ENCODE measurements at regions not wholly inside any gene's neighbourhood (a gene's known extent, or its start where the extent isn't known, plus 50 kb on each side); places are given as distances from the start of the nearest gene placed in this dataset.

DNA sequence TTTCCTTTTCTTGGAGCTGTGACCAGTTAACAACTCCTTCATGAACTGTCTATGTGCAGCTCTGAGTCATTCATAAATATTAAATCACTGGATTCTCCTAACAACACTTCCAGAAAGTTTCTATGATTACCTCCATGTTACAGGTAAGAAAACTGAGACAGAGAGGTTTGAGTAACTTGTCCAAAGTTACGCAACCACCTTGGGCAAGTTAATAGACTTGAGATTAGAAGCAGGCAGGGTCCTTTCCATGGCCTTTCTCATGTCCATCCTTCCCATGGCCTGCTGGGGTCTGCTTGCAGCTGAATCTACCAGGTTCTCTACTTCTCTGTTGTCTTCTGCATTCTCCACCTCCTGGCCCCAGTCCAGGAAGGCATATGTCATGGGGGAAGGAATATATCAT is 648.8 kb upstream of the MKI67 start:
- WGBS, 4 donors, result 88 to 98% (median 92%) methylated on average over 1 of the region's 1 CpG
- H3K27ac ChIP-seq, result no peak overlapping the region
- H3K4me3 ChIP-seq, result no peak overlapping the region
- no peaks in the 10 kb centered on the region for H3K36me3 ChIP-seq
- H3K9me3 ChIP-seq, result peaks cover 0 to 10% (median 0%) of the 10 kb centered on the region in 12 donors
- no peak for TF ChIP-seq POLR2A (IDR thresholded peaks at IDR 0.05)
- TF ChIP-seq, protein P1, sequence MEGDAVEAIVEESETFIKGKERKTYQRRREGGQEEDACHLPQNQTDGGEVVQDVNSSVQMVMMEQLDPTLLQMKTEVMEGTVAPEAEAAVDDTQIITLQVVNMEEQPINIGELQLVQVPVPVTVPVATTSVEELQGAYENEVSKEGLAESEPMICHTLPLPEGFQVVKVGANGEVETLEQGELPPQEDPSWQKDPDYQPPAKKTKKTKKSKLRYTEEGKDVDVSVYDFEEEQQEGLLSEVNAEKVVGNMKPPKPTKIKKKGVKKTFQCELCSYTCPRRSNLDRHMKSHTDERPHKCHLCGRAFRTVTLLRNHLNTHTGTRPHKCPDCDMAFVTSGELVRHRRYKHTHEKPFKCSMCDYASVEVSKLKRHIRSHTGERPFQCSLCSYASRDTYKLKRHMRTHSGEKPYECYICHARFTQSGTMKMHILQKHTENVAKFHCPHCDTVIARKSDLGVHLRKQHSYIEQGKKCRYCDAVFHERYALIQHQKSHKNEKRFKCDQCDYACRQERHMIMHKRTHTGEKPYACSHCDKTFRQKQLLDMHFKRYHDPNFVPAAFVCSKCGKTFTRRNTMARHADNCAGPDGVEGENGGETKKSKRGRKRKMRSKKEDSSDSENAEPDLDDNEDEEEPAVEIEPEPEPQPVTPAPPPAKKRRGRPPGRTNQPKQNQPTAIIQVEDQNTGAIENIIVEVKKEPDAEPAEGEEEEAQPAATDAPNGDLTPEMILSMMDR (IDR thresholded peaks at IDR 0.05), result no peak
- ATAC-seq, result no peak
- peaks cover 0 to 7% (median 0%) of the 10 kb centered on the region in 9 donors for H3K27me3 ChIP-seq
- intact Hi-C loops (cut with DNase I), result no loop called here
- no peaks in the 10 kb centered on the region for H3K4me1 ChIP-seq
- no peak for DNase-seq

DNA sequence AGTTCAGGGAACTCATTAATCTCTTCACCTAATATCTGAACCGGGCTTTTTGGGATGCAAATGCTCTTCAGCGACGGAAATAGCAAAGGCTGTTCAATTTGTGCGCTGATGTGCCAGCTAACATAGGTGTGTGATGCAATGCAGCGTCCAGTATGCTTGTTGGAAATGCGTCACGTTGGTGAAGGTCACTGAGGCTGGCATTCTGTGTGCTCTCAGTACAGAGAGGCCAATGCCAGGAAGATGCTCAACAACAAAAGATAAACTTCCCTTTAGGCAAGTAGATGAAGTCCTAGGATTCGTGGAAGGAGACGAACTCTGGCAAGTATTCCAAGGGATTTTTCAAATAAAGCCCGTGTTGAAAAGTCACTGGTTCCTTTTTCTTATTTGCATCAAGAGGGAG is 649.5 kb upstream of the MKI67 start:
- 88 to 89% (median 88%) methylated on average over 10 of the region's 10 CpGs for WGBS, 4 donors
- intact Hi-C loops (cut with DNase I), result no loop called here
- H3K27me3 ChIP-seq, result peaks cover 0 to 7% (median 0%) of the 10 kb centered on the region in 9 donors
- ATAC-seq (peak in 1 of 4 donors; percentile 85), DNase-seq (no peak)
- no peak overlapping the region for H3K4me3 ChIP-seq
- no peak for TF ChIP-seq POLR2A (IDR thresholded peaks at IDR 0.05)
- TF ChIP-seq, protein P1 (IDR thresholded peaks at IDR 0.05), result no peak
- H3K27ac ChIP-seq, result no peak overlapping the region
- H3K9me3 ChIP-seq, result peaks cover 0 to 10% (median 0%) of the 10 kb centered on the region in 12 donors
- no peaks in the 10 kb centered on the region for H3K4me1 ChIP-seq
- no peaks in the 10 kb centered on the region for H3K36me3 ChIP-seq

DNA sequence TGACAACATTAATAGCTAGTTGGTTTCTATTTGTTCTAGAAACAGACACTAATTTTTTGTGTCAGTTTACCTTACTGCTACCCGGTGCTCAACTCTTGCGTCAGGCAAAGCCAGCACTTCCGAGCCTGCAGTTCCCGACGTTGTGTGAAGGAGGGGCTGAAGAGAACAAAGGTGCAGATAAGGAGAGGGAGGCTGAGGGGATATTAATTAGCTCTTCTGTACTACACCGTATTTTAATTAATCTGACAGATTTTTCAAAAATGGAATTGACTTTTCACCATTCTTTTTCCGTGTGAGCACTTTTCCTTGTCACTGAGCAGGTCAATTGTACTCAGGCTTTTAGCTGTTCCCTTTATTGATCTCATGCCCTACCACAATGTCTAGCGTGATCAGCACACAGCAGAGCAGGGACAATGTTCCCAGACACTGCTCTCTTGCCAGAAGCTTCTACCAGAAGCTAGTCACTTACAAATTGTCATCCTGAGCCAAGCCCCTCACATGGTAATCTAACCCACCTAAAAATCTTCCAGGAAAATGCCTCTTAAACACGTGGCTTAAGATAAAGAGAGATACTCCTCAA is 650.5 kb upstream of the MKI67 start:
- Histone ChIP-seq H3K4me3 (no peak overlapping the region), H3K9me3 (peaks cover 0 to 10% (median 0%) of the 10 kb centered on the region in 12 donors), H3K4me1 (no peaks in the 10 kb centered on the region), H3K27me3 (peaks cover 0 to 7% (median 0%) of the 10 kb centered on the region in 9 donors), H3K36me3 (no peaks in the 10 kb centered on the region), H3K27ac (no peak overlapping the region)
- 52 to 58% (median 53%) methylated on average over 9 of the region's 9 CpGs for WGBS, 4 donors
- ATAC-seq (no peak), DNase-seq (no peak)
- TF ChIP-seq, protein P1 (IDR thresholded peaks at IDR 0.05), result no peak
- no peak for TF ChIP-seq POLR2A (IDR thresholded peaks at IDR 0.05)
- intact Hi-C loops (cut with DNase I), result no loop called here

DNA sequence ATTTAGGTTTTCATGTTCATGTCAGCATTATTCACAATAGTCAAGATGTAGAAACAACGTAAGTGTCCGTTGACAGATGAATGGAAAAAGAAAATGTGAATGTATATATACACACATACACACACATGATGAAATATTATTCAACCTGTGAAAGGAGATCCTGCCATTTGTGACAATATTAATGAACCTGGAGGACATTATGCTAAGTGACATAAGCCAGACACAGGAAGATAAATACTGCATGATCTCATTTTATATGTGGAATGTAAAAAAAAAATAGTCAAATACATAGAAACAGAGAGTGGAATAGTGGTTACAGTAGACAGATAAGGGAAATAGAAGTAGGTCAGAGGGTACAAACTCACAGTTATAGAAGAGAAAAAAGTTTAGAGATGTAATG is 651.1 kb upstream of the MKI67 start:
- no peaks in the 10 kb centered on the region for H3K36me3 ChIP-seq
- TF ChIP-seq, protein P1 (IDR thresholded peaks at IDR 0.05), result no peak
- no peak for TF ChIP-seq POLR2A (IDR thresholded peaks at IDR 0.05)
- DNase-seq, result no peak
- peaks cover 0 to 7% (median 0%) of the 10 kb centered on the region in 9 donors for H3K27me3 ChIP-seq
- no peak overlapping the region for H3K27ac ChIP-seq
- ATAC-seq, result no peak
- H3K4me3 ChIP-seq, result no peak overlapping the region
- intact Hi-C loops (cut with DNase I), result no loop called here
- no peaks in the 10 kb centered on the region for H3K4me1 ChIP-seq
- H3K9me3 ChIP-seq, result peaks cover 0 to 5% (median 0%) of the 10 kb centered on the region in 12 donors
- WGBS, 4 donors, result 78 to 87% (median 83%) methylated on average over 2 of the region's 2 CpGs
